Fibroblast of skin of right biceps (primary cell): ENCODE measurements at regions not wholly inside any gene's neighbourhood (a gene's known extent, or its start where the extent isn't known, plus 50 kb on each side); places are given as distances from the start of the nearest gene placed in this dataset.

Experiments
- DNase-seq: peaks from one replicate; pipeline ENCODE4 v3.0.0-alpha.2; 2013

- DNase-seq, result no peak
Measured at GRCh38 chr2:181357979-181358378, 99.2 kb upstream of the ITGA4 start.

GRCh38 chr2:181362561-181362960, 94.6 kb upstream of the ITGA4 start:
- DNase-seq, result no peak

GRCh38 chr2:181363164-181363563, 94.0 kb upstream of the ITGA4 start:
- no peak for DNase-seq

- peak; percentile 83 for DNase-seq
Measured at GRCh38 chr2:181364492-181365170, 92.6 kb upstream of the ITGA4 start.

- no peak for DNase-seq
Measured at GRCh38 chr2:181366675-181367175, 90.5 kb upstream of the ITGA4 start.

- DNase-seq, result no peak
Measured at GRCh38 chr2:181367411-181367810, 89.8 kb upstream of the ITGA4 start.

GRCh38 chr2:181367906-181368435, 89.2 kb upstream of the ITGA4 start:
- no peak for DNase-seq

GRCh38 chr2:181370126-181370525, 87.1 kb upstream of the ITGA4 start:
- DNase-seq, result no peak

GRCh38 chr2:181371195-181371594, 86.0 kb upstream of the ITGA4 start:
- no peak for DNase-seq

- DNase-seq, result peak; percentile 93
Measured at GRCh38 chr2:181371782-181372645, 85.2 kb upstream of the ITGA4 start.

- DNase-seq, result no peak
Measured at GRCh38 chr2:181372646-181373040, 84.5 kb upstream of the ITGA4 start.

GRCh38 chr2:181374781-181375675, 82.2 kb upstream of the ITGA4 start:
- peak; percentile 66 for DNase-seq

GRCh38 chr2:181376442-181376841, 80.7 kb upstream of the ITGA4 start:
- no peak for DNase-seq

- DNase-seq, result no peak
Measured at GRCh38 chr2:181376999-181377398, 80.2 kb upstream of the ITGA4 start.

GRCh38 chr2:181378491-181378890, 78.7 kb upstream of the ITGA4 start:
- no peak for DNase-seq

- no peak for DNase-seq
Measured at GRCh38 chr2:181380581-181380980, 76.6 kb upstream of the ITGA4 start.

- DNase-seq, result no peak
Measured at GRCh38 chr2:181384923-181385322, 72.3 kb upstream of the ITGA4 start.

- DNase-seq, result no peak
Measured at GRCh38 chr2:181389524-181389923, 67.7 kb upstream of the ITGA4 start.

- peak; percentile 64 for DNase-seq
Measured at GRCh38 chr2:181393472-181393871, 63.7 kb upstream of the ITGA4 start.

- DNase-seq, result no peak
Measured at GRCh38 chr2:181394741-181395437, 62.3 kb upstream of the ITGA4 start.

- DNase-seq, result peak; percentile 60
Measured at GRCh38 chr2:181395851-181396250, 61.3 kb upstream of the ITGA4 start.
